ENCODE measurements at regions not wholly inside any gene's neighbourhood (a gene's known extent, or its start where the extent isn't known, plus 50 kb on each side); places are given as distances from the start of the nearest gene placed in this dataset.

GRCh38 chr2:184215745-184216144 is 382.6 kb upstream of the ZNF804A start:
- Histone ChIP-seq H3K27me3 (no peaks in the 10 kb centered on the region), H3K4me1 (no peaks in the 10 kb centered on the region), H3K4me3 (no peak overlapping the region), H3K27ac (no peak overlapping the region), H3K36me3 (no peaks in the 10 kb centered on the region), H3K9me3 (no peaks in the 10 kb centered on the region)
- TF ChIP-seq CTCF (IDR thresholded peaks at IDR 0.05) (no peak), POLR2AphosphoS5 (IDR thresholded peaks at IDR 0.05; ENCODE audit: insufficient read depth in 1 of 2, low read depth in 1 of 2) (no peak), POLR2A (IDR thresholded peaks at IDR 0.05) (no peak)
- no peak for DNase-seq (ENCODE audit: extremely low spot score in 2 of 2)
- intact Hi-C loops (cut with DNase I), result no loop called here

- no peaks in the 10 kb centered on the region for H3K4me1 ChIP-seq
- no peak overlapping the region for H3K27ac ChIP-seq
- no peak for DNase-seq (ENCODE audit: extremely low spot score in 2 of 2)
- intact Hi-C loops (cut with DNase I), result no loop called here
- H3K27me3 ChIP-seq, result no peaks in the 10 kb centered on the region
- H3K36me3 ChIP-seq, result no peaks in the 10 kb centered on the region
- H3K4me3 ChIP-seq, result no peak overlapping the region
- no peaks in the 10 kb centered on the region for H3K9me3 ChIP-seq
- no peak for TF ChIP-seq POLR2A (IDR thresholded peaks at IDR 0.05)
- no peak for TF ChIP-seq CTCF (IDR thresholded peaks at IDR 0.05)
- no peak for TF ChIP-seq POLR2AphosphoS5 (IDR thresholded peaks at IDR 0.05; ENCODE audit: insufficient read depth in 1 of 2, low read depth in 1 of 2)
Measured at GRCh38 chr2:184256611-184257010, 341.7 kb upstream of the ZNF804A start.

- H3K27ac ChIP-seq, result no peak overlapping the region
- DNase-seq (ENCODE audit: extremely low spot score in 2 of 2), result no peak
- no peaks in the 10 kb centered on the region for H3K27me3 ChIP-seq
- H3K4me1 ChIP-seq, result no peaks in the 10 kb centered on the region
- no peaks in the 10 kb centered on the region for H3K9me3 ChIP-seq
- no peak overlapping the region for H3K4me3 ChIP-seq
- H3K36me3 ChIP-seq, result no peaks in the 10 kb centered on the region
- intact Hi-C loops (cut with DNase I), result no loop called here
- TF ChIP-seq POLR2A (IDR thresholded peaks at IDR 0.05) (no peak), POLR2AphosphoS5 (IDR thresholded peaks at IDR 0.05; ENCODE audit: insufficient read depth in 1 of 2, low read depth in 1 of 2) (no peak), CTCF (IDR thresholded peaks at IDR 0.05) (no peak)
Measured at GRCh38 chr2:184261331-184261730, 337.0 kb upstream of the ZNF804A start.

- no peak overlapping the region for H3K27ac ChIP-seq
- H3K4me3 ChIP-seq, result no peak overlapping the region
- TF ChIP-seq POLR2AphosphoS5 (IDR thresholded peaks at IDR 0.05; ENCODE audit: insufficient read depth in 1 of 2, low read depth in 1 of 2) (no peak), CTCF (IDR thresholded peaks at IDR 0.05) (no peak), POLR2A (IDR thresholded peaks at IDR 0.05) (no peak)
- no peaks in the 10 kb centered on the region for H3K27me3 ChIP-seq
- H3K36me3 ChIP-seq, result no peaks in the 10 kb centered on the region
- intact Hi-C loops (cut with DNase I), result no loop called here
- no peaks in the 10 kb centered on the region for H3K9me3 ChIP-seq
- no peaks in the 10 kb centered on the region for H3K4me1 ChIP-seq
- DNase-seq (ENCODE audit: extremely low spot score in 2 of 2), result no peak
Measured at GRCh38 chr2:184261818-184262217, 336.5 kb upstream of the ZNF804A start.

- DNase-seq (ENCODE audit: extremely low spot score in 2 of 2), result no peak
- Histone ChIP-seq H3K27ac (no peak overlapping the region), H3K9me3 (no peaks in the 10 kb centered on the region), H3K27me3 (no peaks in the 10 kb centered on the region), H3K36me3 (no peaks in the 10 kb centered on the region), H3K4me3 (no peak overlapping the region), H3K4me1 (no peaks in the 10 kb centered on the region)
- TF ChIP-seq CTCF (IDR thresholded peaks at IDR 0.05), result no peak
- TF ChIP-seq POLR2AphosphoS5 (IDR thresholded peaks at IDR 0.05; ENCODE audit: insufficient read depth in 1 of 2, low read depth in 1 of 2), result no peak
- TF ChIP-seq POLR2A (IDR thresholded peaks at IDR 0.05), result no peak
- intact Hi-C loops (cut with DNase I), result no loop called here
Measured at GRCh38 chr2:184268900-184269477, 329.3 kb upstream of the ZNF804A start.

Measured in vagina (tissue), 2 donors.